Stomach (tissue), 8 donors: ENCODE measurements at regions not wholly inside any gene's neighbourhood (a gene's known extent, or its start where the extent isn't known, plus 50 kb on each side); places are given as distances from the start of the nearest gene placed in this dataset.

Experiments used
- DNase-seq, 2 donors: peaks; one replicate each; pipeline versions ENCODE4 v3.0.0 to v3.0.0-alpha.2; 2013 to 2019
- H3K27ac ChIP-seq, 5 donors: fragments of 200-600 bp in 4 of 5; sonication (generic) in 4 of 5; one replicate each; pipeline ENCODE4 v1.5.1; 2013 to 2019; ENCODE audit warnings: mild to moderate bottlenecking in 1 of 5, moderate library complexity in 1 of 5
- H3K27me3 ChIP-seq, 3 donors: fragments of 200-600 bp; sonication (generic); one replicate each; pipeline ENCODE4 v1.5.1; 2017 to 2019; ENCODE audit warnings: mixed run types in 1 of 3
- H3K36me3 ChIP-seq, 4 donors: fragments of 200-600 bp; sonication (generic); 1 replicate in 3 of 4; 2 replicates in 1 of 4; pipeline ENCODE4 v1.5.1; 2016 to 2019
- H3K4me1 ChIP-seq, 4 donors: fragments of 200-600 bp; sonication (generic); one replicate each; pipeline ENCODE4 v1.5.1; 2016 to 2019
- H3K4me3 ChIP-seq, 4 donors: fragments of 200-600 bp; sonication (generic) in 3 of 4; one replicate each; pipeline ENCODE4 v1.5.1; 2016 to 2019; ENCODE audit warnings: mild to moderate bottlenecking in 1 of 4
- H3K9me3 ChIP-seq, 4 donors: fragments of 200-600 bp; sonication (generic); one replicate each; pipeline ENCODE4 v1.5.1; 2016 to 2019
- EP300 ChIP-seq: sonication (generic); formaldehyde crosslinking; IDR thresholded peaks from one replicate; pipeline ENCODE4 v1.6.1; 2017; ENCODE audit warnings: antibody characterized with exemption
- POLR2A ChIP-seq, 4 donors: fragments of 450-650 bp; IDR thresholded peaks; one replicate each; pipeline ENCODE4 v1.6.1; 2016; ENCODE audit warnings: antibody characterized with exemption in 4 of 4, control low read depth in 2 of 4, mild to moderate bottlenecking in 1 of 4, moderate library complexity in 1 of 4
- POLR2AphosphoS5 ChIP-seq, 3 donors: sonication (generic); formaldehyde crosslinking; IDR thresholded peaks; one replicate each; pipeline ENCODE4 v1.6.1; 2016; ENCODE audit warnings: antibody characterized with exemption in 3 of 3
- WGBS, 5 donors: extraction: QIAGEN DNeasy Blood & Tissue Kit in 3 of 5; methylation state at CpG; one replicate each; pipeline versions ENCODE4 v1.1.5 to v1.1.7; 2013 to 2018; 5-methylcytosine and 5-hydroxymethylcytosine counted together
- intact Hi-C: fragments of 100-400 bp; cut with DNase I; formaldehyde crosslinking; loops from one replicate; pipeline ENCODE4 v1.15.1; 2023; ENCODE audit warnings: low total_unique reads
- TF ChIP-seq, protein P1 (sequence below), 7 experiments: fragments of 450-650 bp in 4 of 7; fragments of 200-600 bp in 3 of 7; sonication (generic) in 3 of 7; IDR thresholded peaks; one replicate each; pipeline ENCODE4 v1.5.1; 2016 to 2019; ENCODE audit warnings: antibody characterized with exemption in 7 of 7, control low read depth in 2 of 7, mild to moderate bottlenecking in 1 of 7
- donor health status: healthy with polysubstance abuse.
- donor health status: Bipolar disorder and iron deficiency.
- donor health status: healthy.

DNA sequence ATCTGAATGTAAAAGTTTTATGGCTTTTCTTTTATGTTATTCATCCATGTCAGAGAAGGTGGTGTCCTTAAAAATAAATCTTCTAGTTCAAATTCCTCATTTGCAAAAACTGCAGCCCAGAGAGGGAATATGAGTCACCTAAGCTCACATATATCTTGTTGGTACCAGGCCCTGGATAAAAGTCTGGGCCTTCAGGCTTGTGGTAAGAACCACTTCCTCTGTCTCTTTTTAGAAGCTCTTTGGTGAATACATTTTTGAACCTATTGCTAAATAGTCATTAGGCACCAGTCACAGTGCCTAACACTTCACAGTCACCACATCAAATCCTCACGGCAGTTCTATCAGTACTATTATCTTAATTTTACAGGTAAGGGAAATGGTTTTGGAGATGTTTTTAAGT lies 199.2 kb downstream of the KCNS3 start:
- H3K27ac ChIP-seq = no peak overlapping the region
- DNase-seq = no peak
- no peak overlapping the region for H3K4me3 ChIP-seq
- H3K27me3 ChIP-seq = no peaks in the 10 kb centered on the region
- H3K36me3 ChIP-seq = no peaks in the 10 kb centered on the region
- H3K9me3 ChIP-seq = peaks cover 0 to 5% (median 0%) of the 10 kb centered on the region in 4 donors
- TF ChIP-seq POLR2AphosphoS5 (IDR thresholded peaks at IDR 0.05) (no peak), POLR2A (IDR thresholded peaks at IDR 0.05) (no peak), EP300 (no peak)
- TF ChIP-seq, protein P1, sequence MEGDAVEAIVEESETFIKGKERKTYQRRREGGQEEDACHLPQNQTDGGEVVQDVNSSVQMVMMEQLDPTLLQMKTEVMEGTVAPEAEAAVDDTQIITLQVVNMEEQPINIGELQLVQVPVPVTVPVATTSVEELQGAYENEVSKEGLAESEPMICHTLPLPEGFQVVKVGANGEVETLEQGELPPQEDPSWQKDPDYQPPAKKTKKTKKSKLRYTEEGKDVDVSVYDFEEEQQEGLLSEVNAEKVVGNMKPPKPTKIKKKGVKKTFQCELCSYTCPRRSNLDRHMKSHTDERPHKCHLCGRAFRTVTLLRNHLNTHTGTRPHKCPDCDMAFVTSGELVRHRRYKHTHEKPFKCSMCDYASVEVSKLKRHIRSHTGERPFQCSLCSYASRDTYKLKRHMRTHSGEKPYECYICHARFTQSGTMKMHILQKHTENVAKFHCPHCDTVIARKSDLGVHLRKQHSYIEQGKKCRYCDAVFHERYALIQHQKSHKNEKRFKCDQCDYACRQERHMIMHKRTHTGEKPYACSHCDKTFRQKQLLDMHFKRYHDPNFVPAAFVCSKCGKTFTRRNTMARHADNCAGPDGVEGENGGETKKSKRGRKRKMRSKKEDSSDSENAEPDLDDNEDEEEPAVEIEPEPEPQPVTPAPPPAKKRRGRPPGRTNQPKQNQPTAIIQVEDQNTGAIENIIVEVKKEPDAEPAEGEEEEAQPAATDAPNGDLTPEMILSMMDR (IDR thresholded peaks at IDR 0.05) = no peak
- 55 to 79% (median 73%) methylated on average over 1 of the region's 1 CpG for WGBS, 5 donors
- H3K4me1 ChIP-seq = no peaks in the 10 kb centered on the region
- intact Hi-C loops = no loop called here

DNA sequence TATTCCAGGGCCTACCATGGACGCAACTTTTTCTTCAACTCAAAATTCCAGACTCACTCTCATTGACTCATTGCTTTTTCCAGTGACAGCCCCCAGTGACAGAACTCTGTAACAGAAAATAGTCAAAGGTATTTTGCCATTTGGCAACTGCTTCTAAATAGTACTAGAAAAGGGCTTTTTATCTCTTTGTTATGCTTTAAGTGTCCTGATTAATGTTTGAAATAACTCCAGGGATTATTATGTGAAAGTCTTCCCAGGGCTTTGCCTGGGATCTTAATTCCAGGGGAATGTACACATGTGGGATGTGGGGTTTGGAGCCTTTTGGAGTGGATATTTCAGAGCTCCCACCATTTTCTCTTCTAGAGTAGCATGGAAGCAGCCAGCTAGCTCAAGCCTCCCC lies 198.8 kb downstream of the KCNS3 start:
- Histone ChIP-seq H3K27me3 (no peaks in the 10 kb centered on the region), H3K4me3 (no peak overlapping the region), H3K4me1 (no peaks in the 10 kb centered on the region), H3K27ac (no peak overlapping the region), H3K36me3 (no peaks in the 10 kb centered on the region), H3K9me3 (peaks cover 0 to 5% (median 0%) of the 10 kb centered on the region in 4 donors)
- intact Hi-C loops = no loop called here
- peak in 1 of 2 donors; percentile 10 for DNase-seq
- no peak for TF ChIP-seq EP300
- TF ChIP-seq POLR2A (IDR thresholded peaks at IDR 0.05) = no peak
- TF ChIP-seq, protein P1 (IDR thresholded peaks at IDR 0.05) = no peak
- no peak for TF ChIP-seq POLR2AphosphoS5 (IDR thresholded peaks at IDR 0.05)
- WGBS, 5 donors = 7 to 88% (median 86%) methylated on average over 1 of the region's 1 CpG

DNA sequence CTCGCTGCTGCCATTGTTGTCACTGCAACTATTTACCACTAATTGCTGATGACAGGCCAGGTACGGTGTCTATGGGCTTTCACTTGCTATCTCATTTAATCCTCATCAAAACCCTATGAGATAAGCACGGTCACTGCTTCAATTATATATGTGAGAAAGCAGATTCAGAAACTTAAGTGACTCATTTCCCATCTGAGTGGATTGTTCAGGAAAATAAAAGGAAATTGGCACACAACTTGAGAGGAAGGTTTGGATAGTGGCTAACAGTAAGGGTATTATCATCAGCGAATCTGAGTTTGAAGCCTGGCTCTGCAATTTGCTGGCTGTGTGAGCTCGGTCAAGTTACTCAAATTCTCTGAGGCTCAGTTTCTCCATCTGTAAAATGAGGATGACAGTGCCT lies 196.0 kb downstream of the KCNS3 start:
- intact Hi-C loops = no loop called here
- WGBS, 5 donors = 80 to 86% (median 81%) methylated on average over 5 of the region's 5 CpGs
- DNase-seq = no peak
- Histone ChIP-seq H3K9me3 (no peaks in the 10 kb centered on the region), H3K4me1 (no peaks in the 10 kb centered on the region), H3K4me3 (no peak overlapping the region), H3K36me3 (no peaks in the 10 kb centered on the region), H3K27ac (no peak overlapping the region), H3K27me3 (no peaks in the 10 kb centered on the region)
- TF ChIP-seq POLR2AphosphoS5 (IDR thresholded peaks at IDR 0.05) (no peak), EP300 (no peak), POLR2A (IDR thresholded peaks at IDR 0.05) (no peak)
- TF ChIP-seq, protein P1 (IDR thresholded peaks at IDR 0.05) = no peak

DNA sequence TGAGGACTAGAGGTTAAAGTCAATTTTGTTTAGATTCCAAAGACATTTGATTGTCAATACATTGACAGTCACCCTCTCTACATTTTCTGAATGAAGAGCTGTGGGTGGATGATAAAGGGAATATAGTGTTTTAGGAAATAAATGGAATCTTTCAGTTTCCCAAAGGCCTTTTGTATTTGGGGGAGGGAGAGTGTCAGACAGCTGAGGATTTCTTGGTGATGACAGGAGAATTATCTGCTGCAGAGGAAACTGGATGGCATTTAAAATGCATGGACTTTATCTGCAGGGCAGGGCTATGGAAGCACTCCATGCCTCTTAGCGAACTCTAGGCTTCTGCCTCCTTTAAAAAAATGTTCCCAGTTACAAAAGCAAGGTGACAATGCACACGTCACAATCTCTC lies 195.1 kb downstream of the KCNS3 start:
- intact Hi-C loops = no loop called here
- H3K4me1 ChIP-seq = no peaks in the 10 kb centered on the region
- H3K9me3 ChIP-seq = no peaks in the 10 kb centered on the region
- H3K27me3 ChIP-seq = no peaks in the 10 kb centered on the region
- 68 to 79% (median 77%) methylated on average over 2 of the region's 2 CpGs for WGBS, 5 donors
- H3K4me3 ChIP-seq = no peak overlapping the region
- DNase-seq = no peak
- TF ChIP-seq, protein P1 (IDR thresholded peaks at IDR 0.05) = no peak
- no peak for TF ChIP-seq POLR2A (IDR thresholded peaks at IDR 0.05)
- TF ChIP-seq POLR2AphosphoS5 (IDR thresholded peaks at IDR 0.05) = no peak
- no peak for TF ChIP-seq EP300
- H3K36me3 ChIP-seq = no peaks in the 10 kb centered on the region
- no peak overlapping the region for H3K27ac ChIP-seq
